CD8-positive, alpha-beta memory T cell (primary cell): ENCODE measurements at regions not wholly inside any gene's neighbourhood (a gene's known extent, or its start where the extent isn't known, plus 50 kb on each side); places are given as distances from the start of the nearest gene placed in this dataset.
"Not testable (repeated sequence)": the region's sequence is repeated elsewhere in the genome, so short reads cannot be mapped to it uniquely, and the experiment has no call there.

ENCODE experiments used
- CTCF ChIA-PET: fragments of 350-600 bp; sonication (Branson Sonifier 250); formaldehyde crosslinking; loops from one replicate; lab custom pipeline; 2021; ENCODE audit warnings: antibody characterized with exemption; lab: Charles Lee
- POLR2A ChIA-PET: fragments of 350-600 bp; sonication (Branson Sonifier 250); formaldehyde crosslinking; loops from one replicate; lab custom pipeline; 2021; ENCODE audit warnings: antibody characterized with exemption; lab: Charles Lee
- DNase-seq, 5 donors: peaks; one replicate each; pipeline versions ENCODE4 v3.0.0 to v3.0.0-alpha.2; 2020 to 2022; ENCODE audit warnings: mixed read lengths in 1 of 5
- H3K27ac ChIP-seq: one replicate; pipeline ENCODE4 v1.7.0; 2013; ENCODE audit warnings: low read depth, mild to moderate bottlenecking, low read length, moderate library complexity
- H3K27me3 ChIP-seq: 2 replicates; pipeline ENCODE4 v1.7.0; 2013; ENCODE audit warnings: low read length, mild to moderate bottlenecking; ENCODE audit not compliant: insufficient read depth, poor library complexity, severe bottlenecking
- H3K36me3 ChIP-seq: 2 replicates; pipeline ENCODE4 v1.7.0; 2013; ENCODE audit warnings: mild to moderate bottlenecking, low read length, moderate library complexity; ENCODE audit not compliant: insufficient read depth
- H3K4me1 ChIP-seq: 2 replicates; pipeline ENCODE4 v1.7.0; 2013; ENCODE audit warnings: mild to moderate bottlenecking, low read length, moderate library complexity; ENCODE audit not compliant: insufficient read depth
- H3K4me3 ChIP-seq: 2 replicates; pipeline ENCODE4 v1.7.0; 2013; ENCODE audit warnings: mild to moderate bottlenecking, low read length
- H3K9me3 ChIP-seq: 2 replicates; pipeline ENCODE4 v1.7.0; 2013; ENCODE audit warnings: mild to moderate bottlenecking, low read length
- H3K27ac Mint-ChIP-seq, 8 donors: one replicate each; pipeline ENCODE4 v1.8.0; 2020 to 2021; ENCODE audit warnings: mixed read lengths in 8 of 8, mild to moderate bottlenecking in 6 of 8, inconsistent platforms in 3 of 8, moderate library complexity in 3 of 8
- H3K27me3 Mint-ChIP-seq, 2 donors: one replicate each; pipeline ENCODE4 v1.8.0; 2020 to 2021; ENCODE audit warnings: mixed read lengths in 2 of 2, mild to moderate bottlenecking in 1 of 2, moderate library complexity in 1 of 2
- H3K36me3 Mint-ChIP-seq, 3 donors: one replicate each; pipeline ENCODE4 v1.8.0; 2020 to 2021; ENCODE audit warnings: mixed read lengths in 3 of 3, inconsistent platforms in 1 of 3, mild to moderate bottlenecking in 1 of 3
- H3K4me1 Mint-ChIP-seq, 3 donors: one replicate each; pipeline ENCODE4 v1.8.0; 2020 to 2021; ENCODE audit warnings: mixed read lengths in 3 of 3, inconsistent platforms in 1 of 3, mild to moderate bottlenecking in 1 of 3
- H3K4me3 Mint-ChIP-seq, 7 donors: one replicate each; pipeline ENCODE4 v1.8.0; 2020 to 2021; ENCODE audit warnings: mixed read lengths in 7 of 7, mild to moderate bottlenecking in 6 of 7, moderate library complexity in 4 of 7, inconsistent platforms in 2 of 7
- H3K9me3 Mint-ChIP-seq, 5 donors: one replicate each; pipeline ENCODE4 v1.8.0; 2020 to 2022; ENCODE audit warnings: mixed read lengths in 5 of 5, mild to moderate bottlenecking in 3 of 5, moderate library complexity in 2 of 5, inconsistent platforms in 1 of 5

DNA sequence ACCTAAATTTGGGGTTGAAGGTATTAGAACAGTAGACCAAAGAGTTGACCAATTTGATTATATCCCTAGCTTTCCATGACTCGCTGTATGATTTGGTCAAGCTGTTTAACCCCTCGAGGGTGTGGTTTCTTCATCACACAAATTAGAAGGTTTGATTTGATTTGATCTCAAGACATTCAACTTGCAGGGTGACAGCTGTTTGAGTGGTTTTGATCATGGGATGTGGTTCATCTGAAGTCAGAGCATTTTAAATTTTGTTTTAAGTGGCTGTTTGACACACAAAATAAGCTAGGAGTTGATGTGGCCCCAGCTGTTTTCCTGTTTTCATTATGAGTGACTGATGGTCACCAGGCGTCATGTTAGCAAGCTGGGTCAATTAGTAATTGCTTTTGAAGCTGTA, 52.7 kb upstream of the FABP2 start:
- H3K9me3 Mint-ChIP-seq, H3K9me3 ChIP-seq, CTCF ChIA-PET, H3K27me3 Mint-ChIP-seq, H3K36me3 Mint-ChIP-seq, H3K27me3 ChIP-seq, H3K27ac ChIP-seq, H3K4me3 ChIP-seq, POLR2A ChIA-PET, H3K36me3 ChIP-seq: not testable (repeated sequence)
- Mint-ChIP-seq H3K4me1 (peaks cover 15 to 25% (median 18%) of the 10 kb centered on the region in 3 donors), H3K4me3 (peak overlapping the region in 1 of 7 donors; percentile 42), H3K27ac (peak overlapping the region in 1 of 8 donors; percentile 88)
- DNase-seq = peak in 1 of 5 donors; percentile 64
- H3K4me1 ChIP-seq = peaks cover 13% of the 10 kb centered on the region

DNA sequence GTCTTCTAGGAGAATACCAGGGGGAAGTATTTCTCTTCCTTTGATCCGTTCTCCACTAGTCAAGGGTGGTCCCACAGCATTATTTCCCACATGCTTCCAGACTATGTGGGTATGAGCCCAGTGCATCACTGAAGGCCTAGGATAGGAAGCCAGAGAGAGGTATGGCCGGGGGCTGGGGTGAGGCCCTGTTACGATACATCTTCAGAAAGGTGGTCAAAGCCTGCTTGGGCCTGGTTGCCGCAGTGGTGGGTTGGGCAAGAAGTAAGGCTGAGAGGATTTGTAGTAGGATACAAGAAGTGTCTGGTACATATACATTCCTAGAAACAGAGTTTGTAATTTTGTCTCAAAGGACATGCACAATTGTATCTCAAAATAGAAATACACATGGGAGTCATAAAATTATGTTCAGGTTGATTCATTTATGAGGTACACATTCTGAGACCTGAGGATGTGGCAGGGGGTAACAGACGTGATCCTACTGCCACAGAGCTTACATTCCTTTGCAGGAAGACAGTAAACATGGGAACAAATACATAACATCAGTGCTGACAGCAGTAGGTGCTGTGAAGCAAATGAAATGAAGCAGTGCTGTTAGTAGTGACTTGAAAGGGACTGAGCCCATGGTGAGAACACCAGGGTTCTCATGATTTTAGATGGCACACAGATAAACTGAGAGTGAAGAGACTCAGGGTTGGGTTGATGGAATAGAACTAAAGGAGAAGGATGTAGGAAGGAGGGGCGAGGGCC, 50.6 kb upstream of the FABP2 start:
- H3K36me3 ChIP-seq, H3K9me3 Mint-ChIP-seq, H3K9me3 ChIP-seq, DNase-seq, H3K4me3 ChIP-seq, H3K4me3 Mint-ChIP-seq, H3K36me3 Mint-ChIP-seq, POLR2A ChIA-PET, CTCF ChIA-PET, H3K27me3 Mint-ChIP-seq, H3K27me3 ChIP-seq, H3K27ac ChIP-seq: not testable (repeated sequence)
- peaks cover 13% of the 10 kb centered on the region for H3K4me1 ChIP-seq
- Mint-ChIP-seq H3K27ac (peak overlapping the region in 1 of 8 donors; percentile 43), H3K4me1 (peaks cover 15 to 31% (median 18%) of the 10 kb centered on the region in 3 donors)
